HEK293T (cell line): ENCODE measurements at regions not wholly inside any gene's neighbourhood (a gene's known extent, or its start where the extent isn't known, plus 50 kb on each side); places are given as distances from the start of the nearest gene placed in this dataset.

ENCODE experiments used
- BHLHE40 ChIP-seq: fragments of 450-650 bp; IDR thresholded peaks from 2 replicates; pipeline ENCODE4 v1.6.1; 2016; ENCODE audit warnings: mild to moderate bottlenecking, moderate library complexity, borderline replicate concordance
- ELF4 ChIP-seq: fragments of 450-650 bp; IDR thresholded peaks from 2 replicates; pipeline ENCODE4 v1.6.1; 2017; ENCODE audit warnings: antibody characterized with exemption
- FOXM1 ChIP-seq: fragments of 450-650 bp; IDR thresholded peaks from 2 replicates; pipeline ENCODE4 v1.6.1; 2017; ENCODE audit warnings: mild to moderate bottlenecking, borderline replicate concordance
- SP1 ChIP-seq: fragments of 450-650 bp; IDR thresholded peaks from 2 replicates; pipeline ENCODE4 v1.6.1; 2017
- SUZ12 ChIP-seq: fragments of 450-650 bp; IDR thresholded peaks from 2 replicates; pipeline ENCODE4 v1.6.1; 2016; ENCODE audit warnings: mild to moderate bottlenecking

DNA sequence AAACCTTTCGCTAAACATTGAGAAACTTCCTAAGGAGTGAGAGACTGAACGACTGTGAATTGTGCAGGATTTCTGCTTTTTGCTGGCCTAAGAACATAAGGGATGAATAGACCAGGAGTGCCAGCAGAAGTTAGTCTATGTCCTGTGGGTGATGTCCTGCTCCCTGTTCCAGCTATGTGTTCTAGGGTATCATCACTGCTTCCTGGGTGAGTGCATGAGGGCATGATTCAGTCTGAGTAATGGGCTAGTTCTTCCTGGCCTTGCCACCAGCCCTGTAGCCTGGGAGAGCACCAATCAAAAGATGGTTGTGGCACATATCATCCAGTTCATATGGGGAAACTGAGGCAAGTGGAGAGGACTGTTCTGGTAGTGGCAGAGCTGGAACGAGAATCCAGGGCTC lies 153.9 kb upstream of the TPM1 start:
- TF ChIP-seq SP1 (no peak), SUZ12 (no peak), ELF4 (no peak), BHLHE40 (no peak), FOXM1 (no peak)
